SJCRH30 (cell line): ENCODE measurements at regions not wholly inside any gene's neighbourhood (a gene's known extent, or its start where the extent isn't known, plus 50 kb on each side); places are given as distances from the start of the nearest gene placed in this dataset.
"Not testable (repeated sequence)": the region's sequence is repeated elsewhere in the genome, so short reads cannot be mapped to it uniquely, and the experiment has no call there.

Experiments
- DNase-seq, 2 experiments: peaks; one replicate each; pipeline ENCODE4 v3.0.0-alpha.2; 2015 to 2020
- H3K27ac ChIP-seq: fragments of 250-450 bp; sonication (Bioruptor Pico); 2 replicates; pipeline ENCODE4 v1.5.1; 2020; ENCODE audit warnings: mild to moderate bottlenecking, moderate library complexity
- H3K27me3 ChIP-seq: fragments of 250-450 bp; sonication (Bioruptor Pico); 2 replicates; pipeline ENCODE4 v1.5.1; 2020; ENCODE audit warnings: mild to moderate bottlenecking, moderate library complexity
- H3K36me3 ChIP-seq: fragments of 250-450 bp; sonication (Bioruptor Pico); 2 replicates; pipeline ENCODE4 v1.5.1; 2020; ENCODE audit warnings: mild to moderate bottlenecking, moderate library complexity
- H3K4me1 ChIP-seq: fragments of 250-450 bp; sonication (Bioruptor Pico); 2 replicates; pipeline ENCODE4 v1.5.1; 2020; ENCODE audit warnings: mild to moderate bottlenecking, moderate library complexity
- H3K4me3 ChIP-seq: fragments of 250-450 bp; sonication (Bioruptor Pico); 2 replicates; pipeline ENCODE4 v1.5.1; 2020; ENCODE audit warnings: mild to moderate bottlenecking, moderate library complexity
- H3K9me3 ChIP-seq: fragments of 250-450 bp; sonication (Bioruptor Pico); replicated peaks from 2 replicates; pipeline ENCODE4 v1.5.1; 2020; ENCODE audit warnings: mild to moderate bottlenecking, moderate library complexity

- H3K9me3 ChIP-seq, H3K27ac ChIP-seq: not testable (repeated sequence)
These were observed 150.6 kb upstream of the SALL3 start for GRCh38 chr18:78829026-78829425.

GRCh38 chr18:78830161-78830560, 149.5 kb upstream of the SALL3 start:
- no peak overlapping the region for H3K4me3 ChIP-seq
- H3K4me1 ChIP-seq = no peaks in the 10 kb centered on the region
- H3K27ac ChIP-seq = no peak overlapping the region
- H3K9me3 ChIP-seq = no peaks in the 10 kb centered on the region
- no peak for DNase-seq
- no peaks in the 10 kb centered on the region for H3K27me3 ChIP-seq
- H3K36me3 ChIP-seq = no peaks in the 10 kb centered on the region

More at GRCh38 chr18:78829026-78829425, 150.6 kb upstream of the SALL3 start:
- not testable (repeated sequence) for H3K4me3 ChIP-seq, H3K36me3 ChIP-seq, H3K27me3 ChIP-seq, H3K4me1 ChIP-seq, DNase-seq

GRCh38 chr18:78830826-78831225, 148.8 kb upstream of the SALL3 start:
- Histone ChIP-seq H3K27me3 (no peaks in the 10 kb centered on the region), H3K9me3 (no peaks in the 10 kb centered on the region)

GRCh38 chr18:78831603-78832002, 148.0 kb upstream of the SALL3 start:
- Histone ChIP-seq H3K4me1 (no peaks in the 10 kb centered on the region), H3K27me3 (no peaks in the 10 kb centered on the region), H3K27ac (no peak overlapping the region), H3K36me3 (no peaks in the 10 kb centered on the region), H3K4me3 (no peak overlapping the region), H3K9me3 (no peaks in the 10 kb centered on the region)
- no peak for DNase-seq

More at GRCh38 chr18:78830826-78831225, 148.8 kb upstream of the SALL3 start:
- no peaks in the 10 kb centered on the region for H3K4me1 ChIP-seq
- no peak for DNase-seq
- H3K36me3 ChIP-seq = no peaks in the 10 kb centered on the region
- H3K4me3 ChIP-seq = no peak overlapping the region
- no peak overlapping the region for H3K27ac ChIP-seq

- H3K9me3 ChIP-seq = no peaks in the 10 kb centered on the region
- H3K27me3 ChIP-seq = no peaks in the 10 kb centered on the region
- DNase-seq = no peak
- H3K4me3 ChIP-seq = no peak overlapping the region
- H3K27ac ChIP-seq = no peak overlapping the region
- H3K4me1 ChIP-seq = no peaks in the 10 kb centered on the region
- no peaks in the 10 kb centered on the region for H3K36me3 ChIP-seq
These were observed 145.8 kb upstream of the SALL3 start for GRCh38 chr18:78833833-78834232.

- no peak for DNase-seq
- H3K9me3 ChIP-seq = no peaks in the 10 kb centered on the region
- H3K36me3 ChIP-seq = no peaks in the 10 kb centered on the region
- no peaks in the 10 kb centered on the region for H3K4me1 ChIP-seq
- no peak overlapping the region for H3K27ac ChIP-seq
- no peak overlapping the region for H3K4me3 ChIP-seq
- H3K27me3 ChIP-seq = no peaks in the 10 kb centered on the region
These were observed 142.8 kb upstream of the SALL3 start for GRCh38 chr18:78836838-78837237.

GRCh38 chr18:78837754-78838153, 141.9 kb upstream of the SALL3 start:
- Histone ChIP-seq H3K36me3 (no peaks in the 10 kb centered on the region), H3K27me3 (no peaks in the 10 kb centered on the region), H3K4me3 (no peak overlapping the region), H3K9me3 (no peaks in the 10 kb centered on the region), H3K27ac (no peak overlapping the region), H3K4me1 (no peaks in the 10 kb centered on the region)
- no peak for DNase-seq

- H3K4me3 ChIP-seq = no peak overlapping the region
- H3K27ac ChIP-seq = no peak overlapping the region
- no peaks in the 10 kb centered on the region for H3K36me3 ChIP-seq
- no peaks in the 10 kb centered on the region for H3K9me3 ChIP-seq
- DNase-seq = no peak
- no peaks in the 10 kb centered on the region for H3K27me3 ChIP-seq
- H3K4me1 ChIP-seq = no peaks in the 10 kb centered on the region
These were observed 141.4 kb upstream of the SALL3 start for GRCh38 chr18:78838183-78838582.

GRCh38 chr18:78849046-78849445, 130.6 kb upstream of the SALL3 start:
- Histone ChIP-seq H3K27ac (no peak overlapping the region), H3K4me1 (no peaks in the 10 kb centered on the region)
- no peak for DNase-seq

GRCh38 chr18:78849458-78849857, 130.2 kb upstream of the SALL3 start:
- no peak for DNase-seq
- Histone ChIP-seq H3K9me3 (no peaks in the 10 kb centered on the region), H3K4me1 (no peaks in the 10 kb centered on the region), H3K4me3 (no peak overlapping the region), H3K27ac (no peak overlapping the region), H3K36me3 (no peaks in the 10 kb centered on the region), H3K27me3 (no peaks in the 10 kb centered on the region)

More at GRCh38 chr18:78849046-78849445, 130.6 kb upstream of the SALL3 start:
- H3K4me3 ChIP-seq = no peak overlapping the region
- H3K36me3 ChIP-seq = no peaks in the 10 kb centered on the region
- no peaks in the 10 kb centered on the region for H3K9me3 ChIP-seq
- H3K27me3 ChIP-seq = no peaks in the 10 kb centered on the region

- DNase-seq = no peak
- Histone ChIP-seq H3K27ac (no peak overlapping the region), H3K27me3 (no peaks in the 10 kb centered on the region), H3K36me3 (no peaks in the 10 kb centered on the region), H3K9me3 (no peaks in the 10 kb centered on the region), H3K4me1 (no peaks in the 10 kb centered on the region), H3K4me3 (no peak overlapping the region)
These were observed 126.3 kb upstream of the SALL3 start for GRCh38 chr18:78853341-78853740.

GRCh38 chr18:78855188-78855587, 124.4 kb upstream of the SALL3 start:
- Histone ChIP-seq H3K27me3 (no peaks in the 10 kb centered on the region), H3K4me1 (no peaks in the 10 kb centered on the region), H3K36me3 (no peaks in the 10 kb centered on the region), H3K9me3 (no peaks in the 10 kb centered on the region), H3K4me3 (no peak overlapping the region), H3K27ac (no peak overlapping the region)
- no peak for DNase-seq

- H3K27me3 ChIP-seq = no peaks in the 10 kb centered on the region
- no peaks in the 10 kb centered on the region for H3K36me3 ChIP-seq
- no peak for DNase-seq
- H3K27ac ChIP-seq = no peak overlapping the region
- H3K9me3 ChIP-seq = no peaks in the 10 kb centered on the region
- H3K4me3 ChIP-seq = no peak overlapping the region
- no peaks in the 10 kb centered on the region for H3K4me1 ChIP-seq
These were observed 122.9 kb upstream of the SALL3 start for GRCh38 chr18:78856569-78857313.

- Histone ChIP-seq H3K4me1 (no peaks in the 10 kb centered on the region), H3K4me3 (no peak overlapping the region), H3K27ac (no peak overlapping the region), H3K27me3 (no peaks in the 10 kb centered on the region), H3K9me3 (no peaks in the 10 kb centered on the region), H3K36me3 (no peaks in the 10 kb centered on the region)
- no peak for DNase-seq
These were observed 122.1 kb upstream of the SALL3 start for GRCh38 chr18:78857314-78858150.

- DNase-seq = no peak
- H3K9me3 ChIP-seq = no peaks in the 10 kb centered on the region
These were observed 119.9 kb upstream of the SALL3 start for GRCh38 chr18:78859686-78860085.

More at GRCh38 chr18:78859686-78860085, 119.9 kb upstream of the SALL3 start:
- Histone ChIP-seq H3K36me3 (no peaks in the 10 kb centered on the region), H3K27me3 (no peaks in the 10 kb centered on the region), H3K27ac (no peak overlapping the region), H3K4me3 (no peak overlapping the region), H3K4me1 (no peaks in the 10 kb centered on the region)
